ENCODE measurements at regions not wholly inside any gene's neighbourhood (a gene's known extent, or its start where the extent isn't known, plus 50 kb on each side); places are given as distances from the start of the nearest gene placed in this dataset.
A peak's percentile ranks its signal among the peaks of the same experiment; 100 is the strongest.

- Histone ChIP-seq H3K27ac (no peak overlapping the region), H3K4me1 (replicated peaks in 1 of 2) (no peaks in the 10 kb centered on the region), H3K4me3 (no peak overlapping the region)
- no peak for ATAC-seq (replicated peaks in 6 of 8)
- 0 to 100% (median 64%) methylated on average over 1 to 5 of the region's 7 CpGs; no CpG with 5 or more reads in 2 of the 10 experiments for WGBS, 10 experiments
- in situ Hi-C loops (cut with MboI; ENCODE audit: low pct_unique_long_range_greater_than_20kb in 2 of 9, low sequenced_read_pairs in 9 of 9, unreplicated experiment in 9 of 9): loop anchor here in 1 of 9 experiments (25.0 kb wide), 1 partner anchor 1135 kb away; no protein-coding TSS in a partner anchor
These were observed 138.7 kb downstream of the YTHDC2 start for GRCh38 chr5:113652161-113652560.

GRCh38 chr5:113654828-113655227, 141.3 kb downstream of the YTHDC2 start:
- ATAC-seq (replicated peaks in 6 of 8): no peak
- in situ Hi-C loops (cut with MboI; ENCODE audit: low pct_unique_long_range_greater_than_20kb in 2 of 9, low sequenced_read_pairs in 9 of 9, unreplicated experiment in 9 of 9): loop anchor here in 1 of 9 experiments (25.0 kb wide), 1 partner anchor 1132 kb away; no protein-coding TSS in a partner anchor
- WGBS, 10 experiments: 0 to 76% (median 45%) methylated on average over 1 to 3 of the region's 3 CpGs; no CpG with 5 or more reads in 2 of the 10 experiments
- Histone ChIP-seq H3K27ac (no peak overlapping the region), H3K4me1 (replicated peaks in 1 of 2) (peaks cover 0 to under 1% of the 10 kb centered on the region in 2 donors), H3K4me3 (no peak overlapping the region)

GRCh38 chr5:113660206-113660605, 146.7 kb downstream of the YTHDC2 start:
- peaks cover 4% of the 10 kb centered on the region in 2 donors for H3K4me1 ChIP-seq (replicated peaks in 1 of 2)
- 20 to 90% (median 40%) methylated on average over 1 to 3 of the region's 3 CpGs; no CpG with 5 or more reads in 3 of the 10 experiments for WGBS, 10 experiments
- no peak overlapping the region for H3K4me3 ChIP-seq
- H3K27ac ChIP-seq: no peak overlapping the region
- ATAC-seq (replicated peaks in 6 of 8): peak in 1 of 8 experiments; percentile 21
- in situ Hi-C loops (cut with MboI; ENCODE audit: low pct_unique_long_range_greater_than_20kb in 2 of 9, low sequenced_read_pairs in 9 of 9, unreplicated experiment in 9 of 9): loop anchor here in 1 of 9 experiments (25.0 kb wide), 1 partner anchor 1127 kb away; no protein-coding TSS in a partner anchor

- 0 to 100% (median 69%) methylated on average over 1 of the region's 1 CpG; no CpG with 5 or more reads in 2 of the 10 experiments for WGBS, 10 experiments
- H3K4me3 ChIP-seq: no peak overlapping the region
- H3K4me1 ChIP-seq (replicated peaks in 1 of 2): peaks cover 4% of the 10 kb centered on the region in 2 donors
- H3K27ac ChIP-seq: no peak overlapping the region
- in situ Hi-C loops (cut with MboI; ENCODE audit: low pct_unique_long_range_greater_than_20kb in 2 of 9, low sequenced_read_pairs in 9 of 9, unreplicated experiment in 9 of 9): loop anchor here in 1 of 9 experiments (25.0 kb wide), 1 partner anchor 1127 kb away; no protein-coding TSS in a partner anchor
- ATAC-seq (replicated peaks in 6 of 8): peak in 2 of 8 experiments; percentile 26 to 50
These were observed 147.3 kb downstream of the YTHDC2 start for GRCh38 chr5:113660706-113661250.

DNA sequence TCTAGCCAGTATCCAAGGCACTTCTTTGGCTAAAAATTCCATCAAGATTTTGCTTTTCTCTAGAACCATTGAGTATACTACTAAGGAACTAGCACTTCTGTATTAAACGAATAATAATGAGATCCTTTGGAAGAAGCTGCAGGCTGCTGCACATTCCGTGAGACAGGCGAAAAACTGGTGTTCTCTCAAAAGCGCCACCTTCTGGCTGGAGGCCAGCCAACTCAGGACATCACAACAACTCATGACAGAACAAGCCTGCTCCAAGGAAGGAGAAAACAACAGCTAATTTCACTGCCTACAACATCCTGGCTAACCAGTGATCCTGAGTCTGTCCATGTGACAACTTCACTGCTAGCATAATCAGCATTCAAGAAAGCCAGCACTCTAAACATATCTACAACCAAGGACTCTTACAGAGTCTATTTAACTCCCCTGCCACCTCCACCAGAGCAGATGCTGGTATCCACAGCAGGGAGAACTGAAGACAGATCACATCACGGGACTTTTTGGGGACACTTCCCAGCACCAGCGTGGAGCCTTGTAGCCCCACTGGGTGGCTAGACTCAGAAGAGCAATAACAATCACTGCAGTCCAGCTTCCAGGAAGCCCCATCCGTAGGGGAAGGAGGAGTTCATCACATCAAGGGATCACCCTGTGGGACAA, 150.5 kb downstream of the YTHDC2 start:
- no peak overlapping the region for H3K27ac ChIP-seq
- ATAC-seq (replicated peaks in 6 of 8): peak in 3 of 8 experiments; percentile 88 to 93 (median 89)
- 0 to 96% (median 74%) methylated on average over 1 to 6 of the region's 7 CpGs; no CpG with 5 or more reads in 1 of the 10 experiments for WGBS, 10 experiments
- peaks cover 4% of the 10 kb centered on the region in 2 donors for H3K4me1 ChIP-seq (replicated peaks in 1 of 2)
- no peak overlapping the region for H3K4me3 ChIP-seq
- in situ Hi-C loops (cut with MboI; ENCODE audit: low pct_unique_long_range_greater_than_20kb in 2 of 9, low sequenced_read_pairs in 9 of 9, unreplicated experiment in 9 of 9): loop anchor here in 1 of 9 experiments (25.0 kb wide), 1 partner anchor 1123 kb away; no protein-coding TSS in a partner anchor

DNA sequence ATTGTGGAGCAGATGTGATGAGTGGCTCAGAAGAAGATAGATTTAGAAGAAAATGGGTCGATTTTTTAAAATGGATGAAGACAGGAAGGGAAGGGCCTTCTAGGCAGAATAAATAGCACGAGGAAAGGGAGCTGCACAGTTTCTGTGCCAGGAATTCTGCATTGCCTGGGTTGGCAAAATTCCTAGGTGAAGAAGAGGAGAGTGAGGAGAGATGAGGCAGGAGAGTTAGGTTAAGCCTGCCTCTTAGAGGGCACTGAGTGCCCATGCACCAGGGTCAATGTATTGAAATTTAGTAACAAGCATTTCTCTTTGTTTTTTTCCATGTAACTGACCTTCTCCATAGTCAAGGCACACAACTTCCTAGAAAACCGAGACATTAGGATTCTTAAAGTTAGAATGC, 159.5 kb downstream of the YTHDC2 start:
- ATAC-seq (replicated peaks in 6 of 8): no peak
- H3K27ac ChIP-seq: no peak overlapping the region
- in situ Hi-C loops (cut with MboI; ENCODE audit: low pct_unique_long_range_greater_than_20kb in 2 of 9, low sequenced_read_pairs in 9 of 9, unreplicated experiment in 9 of 9): loop anchor here in 1 of 9 experiments (25.0 kb wide), 1 partner anchor 1114 kb away; no protein-coding TSS in a partner anchor
- no peak overlapping the region for H3K4me3 ChIP-seq
- peaks cover 0 to 4% of the 10 kb centered on the region in 2 donors for H3K4me1 ChIP-seq (replicated peaks in 1 of 2)
- WGBS, 10 experiments: 0 to 93% (median 78%) methylated on average over 1 to 3 of the region's 3 CpGs

DNA sequence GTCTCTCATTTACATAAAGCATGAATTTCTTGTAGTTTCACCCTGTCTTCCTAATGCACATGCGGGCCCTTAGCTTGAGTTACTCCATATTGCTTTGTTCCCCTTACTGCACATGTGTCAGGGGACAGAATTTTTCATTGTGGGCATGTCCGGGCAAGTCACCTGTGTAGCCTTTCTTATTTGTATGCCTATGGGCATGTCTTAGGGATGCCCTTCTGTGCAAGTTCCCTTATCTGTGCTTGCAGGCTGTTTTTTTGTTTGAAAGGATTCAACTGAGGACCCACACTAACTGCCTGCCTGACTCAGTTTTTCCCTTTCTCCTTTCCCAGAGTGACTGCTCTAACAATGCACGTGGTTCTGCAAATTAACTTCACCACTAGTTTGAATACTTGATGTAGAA, 161.7 kb downstream of the YTHDC2 start:
- ATAC-seq (replicated peaks in 6 of 8): no peak
- H3K27ac ChIP-seq: no peak overlapping the region
- 13 to 100% (median 90%) methylated on average over 1 to 3 of the region's 3 CpGs; no CpG with 5 or more reads in 1 of the 10 experiments for WGBS, 10 experiments
- peaks cover 5 to 22% of the 10 kb centered on the region in 2 donors for H3K4me1 ChIP-seq (replicated peaks in 1 of 2)
- in situ Hi-C loops (cut with MboI; ENCODE audit: low pct_unique_long_range_greater_than_20kb in 2 of 9, low sequenced_read_pairs in 9 of 9, unreplicated experiment in 9 of 9): loop anchor here in 3 of 9 experiments (25.0 kb wide), 2 partner anchors 762 to 787 kb away; no protein-coding TSS in a partner anchor
- no peak overlapping the region for H3K4me3 ChIP-seq

- no peak for ATAC-seq (replicated peaks in 6 of 8)
- Histone ChIP-seq H3K27ac (no peak overlapping the region), H3K4me3 (no peak overlapping the region), H3K4me1 (replicated peaks in 1 of 2) (peaks cover 5 to 22% of the 10 kb centered on the region in 2 donors)
- in situ Hi-C loops (cut with MboI; ENCODE audit: low pct_unique_long_range_greater_than_20kb in 2 of 9, low sequenced_read_pairs in 9 of 9, unreplicated experiment in 9 of 9): loop anchor here in 3 of 9 experiments (25.0 kb wide), 2 partner anchors 759 to 784 kb away; no protein-coding TSS in a partner anchor
- 0 to 43% (median 16%) methylated on average over 1 of the region's 1 CpG; no CpG with 5 or more reads in 4 of the 10 experiments for WGBS, 10 experiments
These were observed 164.7 kb downstream of the YTHDC2 start for GRCh38 chr5:113678202-113678601.

DNA sequence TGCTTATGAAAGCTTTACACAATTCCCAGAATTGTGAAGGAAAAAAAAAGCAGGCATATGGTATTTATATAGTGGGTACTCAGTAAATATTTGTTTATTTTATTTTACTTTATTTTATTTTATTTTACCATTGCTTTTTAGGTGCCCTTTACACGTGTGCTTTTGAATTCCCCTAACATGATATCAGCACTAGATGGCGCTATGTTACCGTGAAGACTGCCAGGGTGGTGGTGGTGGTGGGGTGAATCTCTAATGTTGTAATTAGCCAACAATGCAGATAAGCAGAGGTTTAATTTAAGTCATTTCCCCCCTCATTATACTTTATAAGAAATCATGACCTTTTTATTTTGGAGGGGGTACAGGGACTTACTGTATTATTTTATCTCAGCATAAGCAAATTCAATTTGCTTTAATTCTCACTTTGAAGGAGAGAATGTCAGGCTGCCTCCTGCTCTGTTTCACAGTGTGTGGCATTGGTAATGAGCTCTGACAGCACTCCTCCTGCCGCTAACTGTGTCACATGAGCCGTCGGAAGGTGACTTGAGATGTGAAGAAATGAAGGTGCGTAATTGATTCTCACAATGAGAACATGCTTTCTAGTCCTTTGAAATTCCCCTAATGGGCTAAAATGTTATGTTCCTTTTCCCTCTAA, 165.6 kb downstream of the YTHDC2 start:
- WGBS, 10 experiments: 0 to 25% (median 15%) methylated on average over 3 to 7 of the region's 7 CpGs
- H3K4me3 ChIP-seq: no peak overlapping the region
- peaks cover 5 to 22% of the 10 kb centered on the region in 2 donors for H3K4me1 ChIP-seq (replicated peaks in 1 of 2)
- peak; percentile 82 to 99 (median 97) for ATAC-seq (replicated peaks in 6 of 8)
- in situ Hi-C loops (cut with MboI; ENCODE audit: low pct_unique_long_range_greater_than_20kb in 2 of 9, low sequenced_read_pairs in 9 of 9, unreplicated experiment in 9 of 9): loop anchor here in 3 of 9 experiments (25.0 kb wide), 2 partner anchors 758 to 783 kb away; no protein-coding TSS in a partner anchor
- H3K27ac ChIP-seq: no peak overlapping the region

DNA sequence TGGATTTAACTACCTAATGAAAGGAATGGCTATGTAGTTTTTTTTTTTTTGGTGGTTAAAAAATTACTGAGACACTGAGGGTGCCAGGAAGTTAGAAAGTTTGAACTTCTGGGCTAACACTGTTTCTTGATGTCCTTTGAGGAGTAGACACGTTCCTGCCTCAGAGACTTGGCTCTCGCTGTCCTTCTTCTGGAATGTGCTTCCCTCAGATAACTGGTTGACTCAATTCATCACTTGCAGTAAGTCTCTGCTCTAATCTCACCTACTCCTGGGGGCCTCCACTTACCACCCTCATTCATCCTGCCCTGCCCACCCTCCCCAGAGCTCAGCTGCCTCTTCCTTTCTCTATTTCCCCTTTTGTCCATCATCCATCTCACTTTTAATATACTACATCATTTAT, 167.0 kb downstream of the YTHDC2 start:
- H3K4me1 ChIP-seq (replicated peaks in 1 of 2): peaks cover 5 to 22% of the 10 kb centered on the region in 2 donors
- whole genome bisulfite sequencing, 10 experiments: 20 to 100% (median 83%) methylated on average over 1 to 2 of the region's 2 CpGs; no CpG with 5 or more reads in 5 of the 10 experiments
- H3K4me3 ChIP-seq: no peak overlapping the region
- no peak for ATAC-seq (replicated peaks in 6 of 8)
- no peak overlapping the region for H3K27ac ChIP-seq
- in situ Hi-C loops (cut with MboI; ENCODE audit: low pct_unique_long_range_greater_than_20kb in 2 of 9, low sequenced_read_pairs in 9 of 9, unreplicated experiment in 9 of 9): loop anchor here in 3 of 9 experiments (25.0 kb wide), 2 partner anchors 757 to 782 kb away; no protein-coding TSS in a partner anchor

GRCh38 chr5:113682497-113683136, 169.1 kb downstream of the YTHDC2 start:
- in situ Hi-C loops (cut with MboI; ENCODE audit: low pct_unique_long_range_greater_than_20kb in 2 of 9, low sequenced_read_pairs in 9 of 9, unreplicated experiment in 9 of 9): loop anchor here in 3 of 9 experiments (25.0 kb wide), 2 partner anchors 755 to 780 kb away; no protein-coding TSS in a partner anchor
- WGBS, 10 experiments: 0 to 100% (median 61%) methylated on average over 1 to 6 of the region's 7 CpGs
- Histone ChIP-seq H3K27ac (no peak overlapping the region), H3K4me1 (replicated peaks in 1 of 2) (peaks cover 5 to 22% of the 10 kb centered on the region in 2 donors), H3K4me3 (no peak overlapping the region)
- peak in 3 of 8 experiments; percentile 61 to 91 (median 66) for ATAC-seq (replicated peaks in 6 of 8)

DNA sequence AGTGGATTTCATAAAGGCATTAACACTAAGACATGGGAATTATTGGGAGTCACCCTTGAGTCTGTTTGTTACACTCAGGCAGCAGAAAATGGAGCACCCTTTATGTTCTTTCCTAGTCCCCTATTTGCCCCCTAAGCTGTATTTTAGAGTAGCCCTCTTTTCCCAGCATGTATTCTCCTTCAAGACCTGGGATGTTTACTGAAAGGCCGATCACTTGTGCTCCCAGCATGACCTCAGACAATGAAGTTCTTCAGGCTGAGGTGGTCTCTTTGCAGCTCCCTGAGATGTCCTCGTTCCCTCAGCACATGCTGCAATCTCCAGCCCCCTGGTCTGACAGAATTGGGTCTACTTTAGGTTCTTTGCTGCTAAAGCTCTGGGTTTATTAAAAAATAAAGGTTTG, 169.7 kb downstream of the YTHDC2 start:
- in situ Hi-C loops (cut with MboI; ENCODE audit: low pct_unique_long_range_greater_than_20kb in 2 of 9, low sequenced_read_pairs in 9 of 9, unreplicated experiment in 9 of 9): loop anchor here in 3 of 9 experiments (25.0 kb wide), 2 partner anchors 754 to 779 kb away; no protein-coding TSS in a partner anchor
- Histone ChIP-seq H3K4me3 (no peak overlapping the region), H3K4me1 (replicated peaks in 1 of 2) (peaks cover 5 to 17% of the 10 kb centered on the region in 2 donors), H3K27ac (no peak overlapping the region)
- ATAC-seq (replicated peaks in 6 of 8): no peak
- 40 to 100% (median 57%) methylated on average over 1 to 2 of the region's 2 CpGs; no CpG with 5 or more reads in 5 of the 10 experiments for WGBS, 10 experiments

All from motor neuron (in vitro differentiated cells).